DMS53 treated with DMSO at 0.1 percent for 48 hours (cell line): ENCODE measurements at regions not wholly inside any gene's neighbourhood (a gene's known extent, or its start where the extent isn't known, plus 50 kb on each side); places are given as distances from the start of the nearest gene placed in this dataset.

Experiments used
- DNase-seq: peaks from one replicate; lab custom pipeline; 2025; ENCODE audit not compliant: unreplicated experiment; lab: John Stamatoyannopoulos, UW

DNA sequence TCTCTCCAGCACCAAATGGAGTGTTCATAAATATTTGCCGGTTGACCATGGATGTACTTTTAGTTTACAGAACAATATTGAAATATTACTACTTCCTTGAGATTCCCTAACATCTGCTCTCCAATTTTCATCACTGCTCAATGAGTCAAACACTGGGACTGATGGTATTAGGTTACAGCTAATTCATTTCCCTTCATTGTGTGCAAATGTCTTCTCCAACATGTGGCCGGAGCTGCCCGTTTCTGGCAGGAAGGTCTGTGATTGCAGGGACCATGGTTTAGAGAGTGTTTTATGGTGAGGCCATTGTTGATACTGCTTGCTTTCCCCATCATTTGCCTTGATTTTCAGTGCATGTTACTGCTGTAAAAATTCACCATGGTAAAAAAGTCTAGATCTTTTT, 209.3 kb downstream of the HS3ST3B1 start:
- no peak for DNase-seq

DNA sequence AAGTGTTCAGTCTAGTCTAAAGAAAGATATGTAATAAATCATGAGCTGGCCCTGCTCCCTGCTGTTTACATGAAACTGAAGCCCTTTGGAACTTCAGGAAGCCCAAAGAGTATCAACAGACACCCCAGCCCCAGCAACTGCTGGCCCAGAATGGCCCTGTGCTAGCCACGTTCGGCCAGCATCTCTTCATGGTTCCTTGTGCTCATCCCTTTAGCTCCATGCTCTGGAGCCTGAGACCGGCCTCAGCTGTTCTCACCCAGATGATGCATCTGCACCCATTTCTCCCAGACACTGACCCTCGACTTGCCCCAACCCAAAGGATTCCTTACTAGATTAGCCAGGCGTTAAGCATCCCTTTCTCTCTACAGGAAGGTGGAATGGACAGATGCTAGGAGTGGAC, 207.3 kb downstream of the HS3ST3B1 start:
- DNase-seq = no peak

DNA sequence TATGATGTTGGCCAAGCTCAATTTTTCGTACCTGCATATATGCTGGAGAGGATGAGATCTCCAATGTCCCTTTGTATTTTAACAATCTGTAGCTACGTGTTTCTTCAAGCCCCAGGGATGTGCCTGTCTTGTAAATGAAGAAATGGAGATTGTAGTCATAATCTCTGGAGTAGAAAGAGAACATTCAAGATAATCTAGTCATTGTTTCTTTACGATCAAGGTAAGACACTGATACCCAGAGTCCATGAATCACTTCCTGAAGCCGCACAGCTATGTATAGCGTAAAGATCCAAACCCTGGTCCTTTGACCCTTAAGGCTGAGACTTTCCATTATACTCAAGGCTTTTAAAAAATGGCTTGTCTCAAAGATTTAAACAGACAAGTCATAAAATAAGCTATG, 205.5 kb downstream of the HS3ST3B1 start:
- no peak for DNase-seq

DNA sequence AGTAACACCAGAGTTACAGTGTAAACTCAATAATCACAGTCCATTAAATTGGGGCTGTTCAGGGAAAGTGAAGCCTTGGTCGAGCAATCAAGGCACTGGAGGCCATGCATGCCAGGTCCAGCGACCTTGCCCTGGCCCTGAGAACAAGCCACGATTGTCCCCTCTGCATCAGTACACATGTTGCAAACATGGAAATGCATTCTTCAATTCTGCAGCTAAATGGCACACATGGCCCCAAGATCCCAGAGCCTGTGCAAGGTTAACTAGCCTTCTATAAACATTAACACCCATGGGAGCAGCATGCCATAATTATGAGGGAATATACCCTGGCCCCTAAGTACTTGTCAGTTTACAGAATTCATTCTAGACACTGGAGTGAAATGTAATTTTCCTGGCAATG, 204.7 kb downstream of the HS3ST3B1 start:
- no peak for DNase-seq

DNA sequence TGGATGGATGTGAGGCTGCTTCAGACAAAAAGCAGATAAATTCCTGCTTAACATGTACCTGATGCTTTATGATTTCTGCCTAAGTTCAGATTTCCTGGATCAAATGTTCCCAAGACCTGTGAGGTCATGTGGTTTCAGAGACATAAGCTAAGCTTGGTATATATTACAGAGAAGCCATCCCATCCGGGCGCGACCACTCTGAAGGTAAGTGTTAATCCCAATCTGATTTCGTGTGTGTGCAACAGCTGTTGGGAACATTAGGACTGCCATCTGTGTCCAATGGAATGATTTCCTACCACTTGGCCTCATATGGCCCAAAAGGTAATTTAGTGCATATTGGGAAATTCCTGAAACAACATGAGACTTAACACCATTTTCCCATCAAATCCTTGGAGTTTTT, 199.1 kb downstream of the HS3ST3B1 start:
- DNase-seq = no peak

DNA sequence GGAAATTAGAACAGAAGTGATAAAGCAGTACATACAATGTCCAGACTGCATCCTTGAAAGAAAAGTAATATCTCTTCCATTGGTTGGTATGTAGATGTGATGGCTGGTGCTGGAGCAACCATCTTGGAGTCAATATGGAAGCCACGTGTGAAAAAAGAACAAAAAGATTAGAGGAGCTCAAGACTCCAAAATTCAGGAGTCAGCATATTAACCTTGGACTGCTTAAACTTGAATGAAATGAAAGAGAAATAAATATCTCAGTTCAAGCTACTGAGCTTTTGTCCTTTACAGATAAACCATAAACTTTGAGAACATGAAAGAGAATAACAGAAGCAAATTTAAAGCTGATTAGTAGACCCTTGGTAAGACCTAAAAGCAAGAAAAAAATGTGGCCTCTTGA, 197.9 kb downstream of the HS3ST3B1 start:
- no peak for DNase-seq

DNA sequence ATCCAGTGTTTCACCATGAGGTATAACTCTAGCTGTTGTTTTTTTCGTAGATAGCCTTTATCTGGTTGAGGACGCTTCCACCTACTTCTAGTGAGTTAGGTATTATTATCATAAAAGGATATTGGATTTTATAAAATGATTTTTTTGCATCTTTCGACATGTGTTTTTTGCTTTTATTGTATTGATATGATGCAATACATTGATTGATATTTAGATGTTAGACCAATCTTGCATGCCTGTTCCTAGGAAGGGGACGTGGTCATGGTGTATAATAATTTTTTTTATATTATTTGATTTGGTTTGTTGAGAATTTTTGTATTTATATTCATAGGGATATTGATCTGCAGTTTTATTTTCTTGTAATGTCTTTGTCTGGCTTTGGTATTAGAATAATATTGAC, 193.3 kb downstream of the HS3ST3B1 start:
- no peak for DNase-seq

DNA sequence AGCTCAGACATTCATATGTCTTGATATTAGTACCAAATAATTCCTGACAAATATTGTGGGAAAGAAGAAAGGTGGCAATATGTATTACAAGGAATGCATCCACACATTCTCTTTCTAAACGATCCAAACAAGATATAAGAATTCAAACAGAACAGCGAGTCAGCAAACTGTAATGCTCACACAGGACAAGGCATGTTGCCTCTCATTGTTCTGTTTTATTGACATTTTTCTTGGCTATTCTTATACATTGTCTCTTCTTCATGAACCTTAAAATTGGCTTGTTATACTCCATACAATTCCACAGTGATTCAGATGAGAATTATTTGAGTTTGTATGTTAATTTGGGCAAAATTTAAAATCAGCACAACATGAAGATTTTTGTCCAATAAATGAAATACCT, 189.1 kb downstream of the HS3ST3B1 start:
- no peak for DNase-seq

DNA sequence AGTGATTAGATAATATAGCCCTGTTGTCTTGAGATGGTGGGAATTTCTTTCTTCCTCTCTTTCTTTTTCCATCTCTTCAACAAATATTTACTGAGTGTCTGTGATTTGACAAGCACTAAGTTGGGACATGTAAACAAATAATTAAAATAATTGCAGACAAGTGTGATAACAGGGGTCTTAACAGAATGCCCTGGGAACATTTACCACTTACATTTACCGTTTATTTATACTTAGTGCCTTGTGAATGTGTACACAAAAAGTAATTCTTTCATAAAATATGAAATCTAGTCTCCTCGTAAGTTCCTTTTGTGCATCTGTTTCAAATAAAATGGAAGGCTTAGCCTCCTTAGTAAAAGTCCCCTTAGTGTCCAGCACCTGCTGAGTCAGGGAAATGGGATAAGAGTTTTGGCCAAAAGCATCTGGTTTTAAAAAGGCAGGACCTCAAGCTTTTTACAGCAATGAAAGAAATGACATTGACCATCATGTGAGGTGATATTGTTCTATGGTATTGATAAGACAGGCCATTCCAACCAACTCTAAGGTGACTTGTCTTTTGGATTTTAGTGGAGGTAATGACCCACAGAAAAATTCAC, 188.2 kb downstream of the HS3ST3B1 start:
- DNase-seq = no peak

DNA sequence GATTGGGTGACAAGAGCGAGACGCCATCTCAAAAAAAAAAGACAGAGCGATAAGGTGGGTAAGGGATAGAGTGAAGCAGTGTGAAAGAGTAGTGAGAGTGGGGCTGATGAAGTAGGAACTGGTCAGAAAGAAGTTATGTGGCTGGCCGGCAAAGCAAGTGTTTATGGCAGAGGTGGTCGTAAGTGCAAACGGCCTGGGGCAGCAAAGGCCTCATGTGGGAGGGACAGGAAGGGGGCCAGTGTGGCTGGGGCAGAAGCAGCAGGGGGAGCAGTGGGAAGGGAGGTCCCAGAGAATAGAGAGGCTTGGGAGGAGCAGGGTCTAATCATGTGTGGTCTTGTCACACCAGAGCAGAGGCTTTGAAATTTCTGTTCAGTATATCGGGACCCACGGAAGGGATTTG, 186.2 kb downstream of the HS3ST3B1 start:
- no peak for DNase-seq

DNA sequence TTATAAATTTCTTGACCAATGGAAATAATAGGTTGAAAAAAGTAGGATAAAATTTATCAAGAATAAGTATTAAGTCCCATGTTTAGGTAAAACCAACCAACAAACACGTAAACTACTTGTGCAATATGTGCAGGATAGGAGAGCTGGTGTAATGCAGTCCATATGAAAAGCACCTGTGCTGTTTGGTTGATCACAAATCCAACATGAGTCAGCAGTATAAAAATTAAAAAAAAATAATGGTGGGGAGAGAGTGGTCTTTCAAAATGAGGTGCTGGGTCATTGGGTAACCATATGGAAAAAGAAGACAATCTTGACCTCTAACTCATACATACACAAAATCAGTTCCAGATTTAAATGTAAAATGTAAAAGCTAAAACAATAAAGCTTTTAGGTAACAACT, 181.8 kb downstream of the HS3ST3B1 start:
- DNase-seq = no peak

DNA sequence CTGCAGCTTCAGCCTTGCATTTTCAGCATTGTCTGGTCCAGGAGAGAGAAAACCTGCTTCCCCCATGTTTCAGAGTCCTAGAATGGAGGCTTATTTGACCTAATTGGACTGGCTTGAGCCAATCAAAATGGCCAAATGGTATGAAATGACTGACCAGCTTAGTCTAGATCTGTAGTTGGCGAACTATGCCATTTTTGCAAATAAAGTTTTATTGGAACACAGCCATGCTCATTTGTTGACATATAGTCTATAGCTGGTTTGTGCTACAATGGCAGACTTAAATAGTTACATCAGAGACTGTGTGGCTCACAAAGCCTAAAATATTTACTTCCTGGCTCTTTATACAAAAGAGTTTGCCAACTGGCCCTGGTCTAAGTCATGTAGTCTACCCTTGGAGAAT, 180.8 kb downstream of the HS3ST3B1 start:
- DNase-seq = no peak

DNA sequence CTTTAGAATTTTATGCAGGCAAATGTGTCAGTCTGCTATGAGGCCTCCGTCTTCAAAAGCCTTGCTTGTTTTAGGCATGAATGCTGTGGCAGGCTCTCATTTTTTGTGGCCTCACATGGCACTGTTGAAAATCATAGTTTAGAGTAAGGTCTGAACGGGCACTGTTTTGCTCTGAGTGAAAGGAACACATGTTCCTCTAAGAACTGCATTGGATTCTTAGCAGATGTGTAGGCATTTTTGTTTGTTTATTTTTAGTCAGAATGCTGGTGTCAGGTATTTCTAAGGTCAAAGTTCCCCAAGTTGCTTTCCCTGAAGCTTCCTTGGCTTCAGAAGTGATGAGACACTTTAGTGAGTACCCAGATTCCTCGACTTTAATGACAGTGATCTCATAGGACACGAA, 173.7 kb downstream of the HS3ST3B1 start:
- no peak for DNase-seq

DNA sequence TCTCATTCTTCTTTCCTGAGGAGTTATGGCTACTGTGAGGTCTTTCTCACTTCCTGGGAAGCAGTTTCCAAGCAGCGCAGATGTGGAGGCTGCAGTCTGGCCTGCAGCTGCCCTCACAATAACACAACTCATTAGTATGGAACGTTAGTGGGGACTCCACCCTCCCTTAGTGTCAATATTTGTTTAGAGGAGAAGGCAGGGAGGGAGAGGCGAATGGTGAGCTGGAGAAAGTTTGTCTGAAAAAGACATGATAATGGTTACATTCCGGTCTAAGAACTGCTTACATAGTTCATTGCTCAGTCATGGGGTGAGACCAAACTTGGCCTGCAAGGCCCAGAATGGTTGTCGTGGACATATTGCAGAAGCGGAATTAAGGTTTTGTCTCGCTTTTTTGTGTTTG, 170.2 kb downstream of the HS3ST3B1 start:
- no peak for DNase-seq

DNA sequence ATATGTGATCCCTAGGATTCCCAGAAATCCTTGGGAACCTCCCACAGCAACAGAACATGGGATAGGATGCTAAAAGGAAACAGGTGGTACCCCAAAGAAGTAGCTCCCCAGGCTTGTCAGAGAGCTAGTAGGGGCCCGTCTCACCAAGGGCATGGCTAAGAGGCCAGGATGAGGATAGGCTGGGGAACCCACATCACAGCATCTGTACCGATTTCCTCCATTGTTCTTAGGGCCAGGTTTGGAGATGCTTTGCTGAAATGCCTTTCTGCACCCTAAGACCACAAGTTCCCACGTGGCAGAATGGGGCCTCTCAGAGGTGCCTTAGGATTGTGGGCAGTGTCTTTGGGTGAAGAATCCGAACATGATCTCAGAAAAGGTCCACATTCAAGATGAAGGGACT, 169.5 kb downstream of the HS3ST3B1 start:
- no peak for DNase-seq

DNA sequence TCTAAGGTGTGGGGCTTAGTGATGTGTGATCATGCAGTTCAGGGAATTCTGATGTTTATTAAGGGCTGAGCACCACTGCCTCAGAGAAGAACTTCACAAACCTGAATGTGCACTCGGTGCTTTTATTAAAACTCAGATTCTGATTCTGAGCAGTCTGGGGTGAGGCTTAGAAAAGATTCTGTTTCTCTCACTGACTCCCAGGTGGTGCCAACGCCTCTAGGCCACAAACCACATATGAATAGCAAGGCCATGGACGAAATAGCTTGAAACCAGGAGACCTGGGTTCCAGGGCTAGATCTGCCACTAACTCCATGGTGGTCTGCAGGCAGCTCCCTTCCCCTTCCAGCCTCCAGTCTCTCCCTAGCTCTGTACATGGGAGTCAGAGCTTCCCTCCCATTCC, 169.1 kb downstream of the HS3ST3B1 start:
- no peak for DNase-seq

DNA sequence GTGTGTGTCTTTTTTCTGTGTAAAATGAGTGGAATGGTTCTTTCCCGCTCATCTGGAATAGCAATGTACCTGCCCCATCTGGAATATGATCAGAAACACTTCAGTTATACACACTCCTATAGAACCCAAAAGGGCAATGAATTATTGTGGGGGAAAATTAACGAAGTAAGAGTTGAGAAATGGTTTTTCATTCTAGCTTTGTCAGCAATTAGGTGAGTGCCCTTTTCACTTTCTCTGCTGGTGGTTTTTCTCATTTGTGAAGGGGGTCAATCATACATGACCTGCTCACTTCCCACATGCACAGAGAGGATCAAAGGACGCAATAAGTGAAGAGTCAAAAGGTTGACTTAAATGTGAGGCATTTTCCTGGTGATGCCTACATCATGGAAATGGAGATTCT, 168.0 kb downstream of the HS3ST3B1 start:
- DNase-seq = no peak

DNA sequence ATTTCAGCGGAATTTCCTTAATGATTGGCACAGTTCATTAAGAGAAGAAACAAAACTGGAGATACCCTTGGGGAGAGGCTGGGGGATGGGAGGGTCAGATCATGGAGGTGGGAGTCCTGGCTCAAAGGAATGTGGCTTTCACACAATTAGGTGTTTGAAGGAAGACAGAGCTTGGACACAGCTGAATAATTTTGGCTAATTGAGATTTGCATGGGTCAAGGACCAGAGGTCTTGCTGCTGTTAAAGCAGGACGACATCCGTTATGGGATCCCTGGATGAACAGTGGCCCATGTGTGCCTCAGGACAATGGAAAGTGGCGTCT, 160.3 kb downstream of the HS3ST3B1 start:
- DNase-seq = no peak

DNA sequence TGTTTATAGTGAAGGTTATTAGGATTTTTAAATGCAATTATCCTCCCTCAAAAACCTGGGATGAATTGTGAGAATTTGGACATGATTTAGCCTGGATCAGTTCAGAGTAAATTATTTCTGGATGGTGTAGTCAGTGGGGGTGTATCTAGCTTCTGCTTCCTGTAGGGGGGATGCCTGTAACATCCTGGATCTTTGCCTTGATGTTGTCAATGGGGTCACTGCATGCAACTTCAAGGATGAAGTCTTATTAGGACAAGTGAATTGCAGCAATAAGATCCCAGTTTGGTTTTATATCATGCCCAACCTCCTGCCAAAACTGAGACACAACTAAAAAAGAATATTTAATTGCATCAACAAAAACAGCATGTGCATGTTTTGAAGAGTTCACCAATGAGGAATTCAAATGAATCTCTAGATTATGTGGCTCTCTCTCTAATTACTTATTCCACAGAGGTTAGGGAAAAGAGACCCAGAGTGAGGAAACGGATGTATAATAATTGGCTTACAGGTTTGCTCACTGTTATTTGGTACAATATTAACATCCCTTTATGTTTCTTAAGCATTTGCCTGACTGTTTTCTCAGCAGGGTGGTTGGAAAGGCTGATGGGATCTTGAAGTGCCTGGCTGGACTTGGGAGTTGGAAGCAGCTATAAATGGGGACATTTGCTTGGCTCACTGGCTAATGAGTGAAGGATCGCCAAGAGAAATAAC, 159.8 kb downstream of the HS3ST3B1 start:
- no peak for DNase-seq

DNA sequence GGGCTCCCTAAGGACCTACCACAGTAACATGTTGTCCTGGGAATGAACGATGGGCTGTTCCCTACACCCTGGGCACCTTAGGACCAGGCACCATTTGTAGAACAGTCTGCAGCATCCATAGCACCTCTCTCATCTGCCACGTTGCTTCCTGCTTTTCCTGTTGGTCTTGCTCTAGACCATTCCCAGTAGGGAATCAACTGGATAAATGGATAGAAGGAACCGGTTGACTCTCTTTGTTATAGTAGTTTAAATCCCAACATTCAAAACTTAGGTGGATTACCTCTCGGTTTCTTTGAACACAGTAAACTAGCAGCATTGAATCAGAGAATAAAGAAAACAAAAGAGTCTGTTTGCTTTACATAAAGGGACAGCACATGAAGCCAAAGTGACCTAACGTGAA, 159.1 kb downstream of the HS3ST3B1 start:
- no peak for DNase-seq

DNA sequence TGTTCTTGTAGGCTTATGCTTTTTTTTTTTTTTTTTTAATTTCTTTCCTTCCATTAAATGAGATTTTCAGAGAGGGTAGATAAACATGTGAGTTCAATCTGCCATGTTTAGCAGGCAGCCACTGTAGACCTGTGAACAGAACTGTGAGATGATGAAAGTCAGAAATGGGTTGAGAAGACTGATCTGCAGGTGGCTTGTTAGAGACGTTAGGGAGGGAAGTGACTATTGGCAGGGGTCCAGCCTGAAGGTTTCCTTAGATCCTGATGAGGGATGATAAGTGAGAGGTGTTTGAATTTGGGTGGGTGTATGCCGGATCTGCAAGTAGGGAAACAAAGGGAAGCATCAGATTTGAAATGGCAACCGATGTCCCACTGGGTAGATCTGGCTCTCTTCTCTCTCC, 157.8 kb downstream of the HS3ST3B1 start:
- no peak for DNase-seq

DNA sequence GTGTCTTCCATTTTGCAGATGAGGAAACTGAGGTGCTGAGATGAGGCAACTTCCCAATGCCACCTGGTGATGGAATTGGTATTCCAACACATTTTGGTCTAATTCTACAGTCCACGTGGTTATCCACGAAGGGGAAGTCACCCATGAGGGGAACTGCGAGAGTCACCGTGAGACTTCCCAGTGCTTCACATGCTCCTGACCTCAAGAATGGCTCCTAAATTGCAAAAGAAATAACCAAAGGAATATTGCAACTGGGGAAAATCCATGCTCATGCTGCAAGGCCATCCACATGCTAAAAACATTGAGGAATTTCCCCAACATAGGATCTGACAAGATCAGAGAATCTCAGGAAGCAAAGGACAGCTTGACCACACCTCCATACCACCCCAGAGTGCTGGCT, 153.9 kb downstream of the HS3ST3B1 start:
- DNase-seq = no peak

DNA sequence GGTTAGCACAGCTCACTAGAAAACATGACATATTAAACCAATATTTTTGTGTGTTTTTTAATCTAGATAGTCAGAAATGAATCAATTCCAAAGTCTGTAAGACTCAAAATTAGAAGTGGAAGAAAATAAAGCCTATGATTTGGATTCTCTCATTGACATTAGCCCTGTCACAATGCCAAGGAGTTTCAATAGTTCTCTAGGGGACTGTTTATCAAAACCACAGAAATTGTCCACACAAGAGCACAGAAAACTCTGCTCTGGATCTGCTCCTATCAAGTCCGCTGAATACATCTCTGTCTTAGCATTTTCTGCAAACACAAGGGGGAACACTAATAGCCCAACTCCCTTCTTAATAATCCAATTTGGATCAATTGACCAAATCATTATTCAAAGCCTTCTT, 152.0 kb downstream of the HS3ST3B1 start:
- no peak for DNase-seq
